Tibial artery (tissue), 4 donors: ENCODE measurements at regions not wholly inside any gene's neighbourhood (a gene's known extent, or its start where the extent isn't known, plus 50 kb on each side); places are given as distances from the start of the nearest gene placed in this dataset.

Experiments used
- DNase-seq, 2 donors: peaks; one replicate each; pipeline ENCODE4 v3.0.0-alpha.2; 2019
- H3K27ac ChIP-seq, 2 donors: fragments of 200-600 bp; sonication (generic) in 1 of 2; 1 replicate in 1 of 2; 2 replicates in 1 of 2; pipeline ENCODE4 v1.5.1; 2018 to 2019; ENCODE audit warnings: mild to moderate bottlenecking in 1 of 2
- H3K27me3 ChIP-seq, 2 donors: fragments of 200-600 bp; sonication (generic) in 1 of 2; one replicate each; pipeline versions ENCODE4 v1.5.1 to v1.6.0; 2016 to 2019
- H3K36me3 ChIP-seq, 3 donors: fragments of 200-600 bp; sonication (generic) in 2 of 3; one replicate each; pipeline ENCODE4 v1.5.1; 2016 to 2019; ENCODE audit warnings: mild to moderate bottlenecking in 2 of 3
- H3K4me1 ChIP-seq, 4 donors: fragments of 200-600 bp; sonication (generic) in 2 of 4; 1 replicate in 3 of 4; 2 replicates in 1 of 4; pipeline ENCODE4 v1.5.1; 2016 to 2019
- H3K4me3 ChIP-seq, 2 donors: fragments of 200-600 bp; sonication (generic) in 1 of 2; 1 replicate in 1 of 2; 2 replicates in 1 of 2; pipeline ENCODE4 v1.5.1; 2018 to 2019; ENCODE audit warnings: mild to moderate bottlenecking in 2 of 2
- H3K9me3 ChIP-seq, 3 donors: fragments of 200-600 bp; sonication (generic) in 1 of 3; one replicate each; pipeline ENCODE4 v1.5.1; 2016 to 2019
- intact Hi-C: fragments of 100-400 bp; cut with DNase I; formaldehyde crosslinking; loops from one replicate; pipeline ENCODE4 v1.15.0; 2023; ENCODE audit warnings: low total_unique reads
- TF ChIP-seq, protein P1 (sequence below), 2 experiments: fragments of 200-600 bp in 1 of 2; fragments of 450-650 bp in 1 of 2; IDR thresholded peaks; one replicate each; pipeline ENCODE4 v1.5.1; 2017 to 2019; ENCODE audit warnings: antibody characterized with exemption in 2 of 2, mild to moderate bottlenecking in 1 of 2, moderate library complexity in 1 of 2

GRCh38 chr10:128572696-128573095 is 446.5 kb upstream of the MKI67 start:
- Histone ChIP-seq H3K36me3 (no peaks in the 10 kb centered on the region), H3K4me1 (no peaks in the 10 kb centered on the region), H3K4me3 (no peak overlapping the region), H3K27ac (no peak overlapping the region), H3K27me3 (peaks cover 0 to 6% of the 10 kb centered on the region in 2 donors), H3K9me3 (no peaks in the 10 kb centered on the region)
- intact Hi-C loops = no loop called here
- TF ChIP-seq, protein P1, sequence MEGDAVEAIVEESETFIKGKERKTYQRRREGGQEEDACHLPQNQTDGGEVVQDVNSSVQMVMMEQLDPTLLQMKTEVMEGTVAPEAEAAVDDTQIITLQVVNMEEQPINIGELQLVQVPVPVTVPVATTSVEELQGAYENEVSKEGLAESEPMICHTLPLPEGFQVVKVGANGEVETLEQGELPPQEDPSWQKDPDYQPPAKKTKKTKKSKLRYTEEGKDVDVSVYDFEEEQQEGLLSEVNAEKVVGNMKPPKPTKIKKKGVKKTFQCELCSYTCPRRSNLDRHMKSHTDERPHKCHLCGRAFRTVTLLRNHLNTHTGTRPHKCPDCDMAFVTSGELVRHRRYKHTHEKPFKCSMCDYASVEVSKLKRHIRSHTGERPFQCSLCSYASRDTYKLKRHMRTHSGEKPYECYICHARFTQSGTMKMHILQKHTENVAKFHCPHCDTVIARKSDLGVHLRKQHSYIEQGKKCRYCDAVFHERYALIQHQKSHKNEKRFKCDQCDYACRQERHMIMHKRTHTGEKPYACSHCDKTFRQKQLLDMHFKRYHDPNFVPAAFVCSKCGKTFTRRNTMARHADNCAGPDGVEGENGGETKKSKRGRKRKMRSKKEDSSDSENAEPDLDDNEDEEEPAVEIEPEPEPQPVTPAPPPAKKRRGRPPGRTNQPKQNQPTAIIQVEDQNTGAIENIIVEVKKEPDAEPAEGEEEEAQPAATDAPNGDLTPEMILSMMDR (IDR thresholded peaks at IDR 0.05) = no peak
- no peak for DNase-seq

- H3K27ac ChIP-seq = no peak overlapping the region
- no peaks in the 10 kb centered on the region for H3K4me1 ChIP-seq
- no peaks in the 10 kb centered on the region for H3K9me3 ChIP-seq
- H3K27me3 ChIP-seq = peaks cover 0 to 6% of the 10 kb centered on the region in 2 donors
- no peak overlapping the region for H3K4me3 ChIP-seq
- TF ChIP-seq, protein P1 (IDR thresholded peaks at IDR 0.05) = no peak
- no peaks in the 10 kb centered on the region for H3K36me3 ChIP-seq
- no peak for DNase-seq
- intact Hi-C loops = no loop called here
Measured at GRCh38 chr10:128573281-128573845, 447.1 kb upstream of the MKI67 start.

DNA sequence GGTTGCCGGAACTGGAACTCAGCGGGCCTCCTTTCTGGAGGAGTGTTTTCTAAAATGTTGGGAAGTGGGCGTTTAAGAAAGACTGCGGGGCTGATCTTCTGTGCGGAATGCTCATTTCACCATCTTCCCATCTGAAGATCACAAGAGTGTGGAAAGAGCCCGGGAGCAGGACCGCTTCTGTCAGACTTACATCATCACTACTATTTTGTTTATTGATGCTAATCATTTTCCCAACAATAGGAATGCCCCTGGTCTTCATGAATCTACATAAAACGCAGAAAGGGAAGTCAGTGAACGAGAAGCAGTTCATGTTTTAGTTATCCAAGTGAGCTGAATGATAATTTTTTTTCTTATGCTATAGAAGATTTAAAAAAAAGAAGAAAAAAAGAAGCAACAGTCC is 447.8 kb upstream of the MKI67 start:
- no peak overlapping the region for H3K27ac ChIP-seq
- no peaks in the 10 kb centered on the region for H3K4me1 ChIP-seq
- H3K27me3 ChIP-seq = peaks cover 0 to 6% of the 10 kb centered on the region in 2 donors
- no peaks in the 10 kb centered on the region for H3K36me3 ChIP-seq
- H3K4me3 ChIP-seq = no peak overlapping the region
- TF ChIP-seq, protein P1 (IDR thresholded peaks at IDR 0.05) = no peak
- H3K9me3 ChIP-seq = no peaks in the 10 kb centered on the region
- intact Hi-C loops = no loop called here
- DNase-seq = no peak

GRCh38 chr10:128574581-128575210 is 448.5 kb upstream of the MKI67 start:
- Histone ChIP-seq H3K36me3 (no peaks in the 10 kb centered on the region), H3K4me3 (no peak overlapping the region), H3K4me1 (no peaks in the 10 kb centered on the region), H3K27me3 (peaks cover 0 to 6% of the 10 kb centered on the region in 2 donors), H3K9me3 (no peaks in the 10 kb centered on the region), H3K27ac (no peak overlapping the region)
- intact Hi-C loops = no loop called here
- TF ChIP-seq, protein P1 (IDR thresholded peaks at IDR 0.05) = no peak
- DNase-seq = no peak

GRCh38 chr10:128575761-128576160 is 449.5 kb upstream of the MKI67 start:
- Histone ChIP-seq H3K9me3 (no peaks in the 10 kb centered on the region), H3K27me3 (peaks cover 0 to 6% of the 10 kb centered on the region in 2 donors), H3K4me1 (no peaks in the 10 kb centered on the region), H3K4me3 (no peak overlapping the region), H3K27ac (no peak overlapping the region), H3K36me3 (no peaks in the 10 kb centered on the region)
- no peak for DNase-seq
- TF ChIP-seq, protein P1 (IDR thresholded peaks at IDR 0.05) = no peak
- intact Hi-C loops = no loop called here
